GM18519 (cell line): ENCODE measurements at regions not wholly inside any gene's neighbourhood (a gene's known extent, or its start where the extent isn't known, plus 50 kb on each side); places are given as distances from the start of the nearest gene placed in this dataset.

Experiments used
- ATAC-seq: cut with Tn5 transposase; IDR thresholded peaks from one replicate; pipeline ENCODE4 v1.9.1; 2021; ENCODE audit warnings: mild to moderate bottlenecking, moderate library complexity; ENCODE audit not compliant: unreplicated experiment, low FRiP score

- no peak for ATAC-seq
Observed at GRCh38 chr13:88068316-88068715, 397.1 kb downstream of the SLITRK5 start.

GRCh38 chr13:88068975-88069374 is 397.8 kb downstream of the SLITRK5 start:
- no peak for ATAC-seq

GRCh38 chr13:88071371-88071770 is 400.2 kb downstream of the SLITRK5 start:
- ATAC-seq, result no peak

GRCh38 chr13:88074794-88075510 is 403.8 kb downstream of the SLITRK5 start:
- ATAC-seq, result no peak

GRCh38 chr13:88085036-88085435 is 413.9 kb downstream of the SLITRK5 start:
- no peak for ATAC-seq

GRCh38 chr13:88086577-88086976 is 415.4 kb downstream of the SLITRK5 start:
- no peak for ATAC-seq

GRCh38 chr13:88097541-88097940 is 426.4 kb downstream of the SLITRK5 start:
- no peak for ATAC-seq

- ATAC-seq, result no peak
Observed at GRCh38 chr13:88103824-88104223, 432.7 kb downstream of the SLITRK5 start.

GRCh38 chr13:88104576-88104975 is 433.4 kb downstream of the SLITRK5 start:
- ATAC-seq, result no peak

- no peak for ATAC-seq
Observed at GRCh38 chr13:88107570-88107969, 436.4 kb downstream of the SLITRK5 start.

GRCh38 chr13:88112526-88112925 is 441.4 kb downstream of the SLITRK5 start:
- ATAC-seq, result no peak

- ATAC-seq, result no peak
Observed at GRCh38 chr13:88115976-88116375, 444.8 kb downstream of the SLITRK5 start.

GRCh38 chr13:88118952-88119351 is 447.8 kb downstream of the SLITRK5 start:
- no peak for ATAC-seq

- no peak for ATAC-seq
Observed at GRCh38 chr13:88124142-88124541, 453.0 kb downstream of the SLITRK5 start.

GRCh38 chr13:88125055-88125454 is 453.9 kb downstream of the SLITRK5 start:
- no peak for ATAC-seq

GRCh38 chr13:88136098-88136790 is 465.1 kb downstream of the SLITRK5 start:
- no peak for ATAC-seq

- no peak for ATAC-seq
Observed at GRCh38 chr13:88142653-88143052, 471.5 kb downstream of the SLITRK5 start.

GRCh38 chr13:88144580-88144979 is 473.4 kb downstream of the SLITRK5 start:
- ATAC-seq, result no peak

GRCh38 chr13:88153353-88153752 is 482.2 kb downstream of the SLITRK5 start:
- ATAC-seq, result no peak

GRCh38 chr13:88154001-88154400 is 482.8 kb downstream of the SLITRK5 start:
- no peak for ATAC-seq

GRCh38 chr13:88162076-88162702 is 491.0 kb downstream of the SLITRK5 start:
- ATAC-seq, result no peak

- no peak for ATAC-seq
Observed at GRCh38 chr13:88176231-88176630, 505.1 kb downstream of the SLITRK5 start.
